ENCODE measurements at regions not wholly inside any gene's neighbourhood (a gene's known extent, or its start where the extent isn't known, plus 50 kb on each side); places are given as distances from the start of the nearest gene placed in this dataset.

- TF ChIP-seq SUZ12 (IDR thresholded peaks at IDR 0.05) (no peak), CTBP1 (IDR thresholded peaks at IDR 0.05; ENCODE audit: borderline replicate concordance) (no peak), BHLHE40 (IDR thresholded peaks at IDR 0.05; ENCODE audit: borderline replicate concordance) (no peak), FOXK2 (IDR thresholded peaks at IDR 0.05) (no peak), SP1 (IDR thresholded peaks at IDR 0.05) (no peak), ARNT (IDR thresholded peaks at IDR 0.05) (no peak), FOXA1 (IDR thresholded peaks at IDR 0.05) (no peak), ELF4 (IDR thresholded peaks at IDR 0.05) (no peak), FOXM1 (IDR thresholded peaks at IDR 0.05; ENCODE audit: borderline replicate concordance) (no peak), L3MBTL2 (conservative IDR thresholded peaks at IDR 0.05) (no peak), LEF1 (IDR thresholded peaks at IDR 0.05; ENCODE audit: borderline replicate concordance) (no peak), PKNOX1 (IDR thresholded peaks at IDR 0.05) (no peak)
These were observed 788.4 kb downstream of the EPHA4 start for GRCh38 chr2:220783671-220784070.

Data from HEK293T (cell line).